ENCODE measurements at regions not wholly inside any gene's neighbourhood (a gene's known extent, or its start where the extent isn't known, plus 50 kb on each side); places are given as distances from the start of the nearest gene placed in this dataset.

DNA sequence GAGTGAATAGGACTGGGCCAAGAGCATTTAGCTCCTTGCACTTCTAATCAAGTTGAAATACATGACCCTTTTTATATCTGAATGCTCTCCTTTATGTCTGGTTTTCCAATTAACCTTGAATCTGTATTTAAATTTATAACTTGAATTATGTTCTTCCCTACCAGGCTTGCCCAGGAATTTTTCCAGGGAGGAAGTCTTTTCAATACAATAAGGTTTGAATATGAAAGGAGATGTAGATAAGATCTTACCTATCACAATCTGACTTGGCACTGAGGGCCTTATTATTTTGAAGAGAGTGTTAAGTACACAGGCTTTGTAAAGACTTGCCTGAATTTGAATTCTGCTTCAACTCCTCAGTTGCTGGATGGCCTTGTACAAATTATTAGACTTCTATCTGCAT lies 555.7 kb downstream of the PCDH7 start:
- TF ChIP-seq POLR2AphosphoS5 (IDR thresholded peaks at IDR 0.05): no peak
- TF ChIP-seq, protein P1, sequence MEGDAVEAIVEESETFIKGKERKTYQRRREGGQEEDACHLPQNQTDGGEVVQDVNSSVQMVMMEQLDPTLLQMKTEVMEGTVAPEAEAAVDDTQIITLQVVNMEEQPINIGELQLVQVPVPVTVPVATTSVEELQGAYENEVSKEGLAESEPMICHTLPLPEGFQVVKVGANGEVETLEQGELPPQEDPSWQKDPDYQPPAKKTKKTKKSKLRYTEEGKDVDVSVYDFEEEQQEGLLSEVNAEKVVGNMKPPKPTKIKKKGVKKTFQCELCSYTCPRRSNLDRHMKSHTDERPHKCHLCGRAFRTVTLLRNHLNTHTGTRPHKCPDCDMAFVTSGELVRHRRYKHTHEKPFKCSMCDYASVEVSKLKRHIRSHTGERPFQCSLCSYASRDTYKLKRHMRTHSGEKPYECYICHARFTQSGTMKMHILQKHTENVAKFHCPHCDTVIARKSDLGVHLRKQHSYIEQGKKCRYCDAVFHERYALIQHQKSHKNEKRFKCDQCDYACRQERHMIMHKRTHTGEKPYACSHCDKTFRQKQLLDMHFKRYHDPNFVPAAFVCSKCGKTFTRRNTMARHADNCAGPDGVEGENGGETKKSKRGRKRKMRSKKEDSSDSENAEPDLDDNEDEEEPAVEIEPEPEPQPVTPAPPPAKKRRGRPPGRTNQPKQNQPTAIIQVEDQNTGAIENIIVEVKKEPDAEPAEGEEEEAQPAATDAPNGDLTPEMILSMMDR (IDR thresholded peaks at IDR 0.05): no peak
- no peak for TF ChIP-seq POLR2A (IDR thresholded peaks at IDR 0.05)
- no peak for TF ChIP-seq EP300 (IDR thresholded peaks at IDR 0.05)
